ENCODE measurements at regions not wholly inside any gene's neighbourhood (a gene's known extent, or its start where the extent isn't known, plus 50 kb on each side); places are given as distances from the start of the nearest gene placed in this dataset.

GRCh38 chr10:60726257-60726656 is 52.0 kb upstream of the CDK1 start:
- H3K36me3 ChIP-seq (ENCODE audit: control insufficient read depth, insufficient read depth, low read length) = no peaks in the 10 kb centered on the region
- no peak for DNase-seq (ENCODE audit: extremely low read depth in 1 of 4, low spot score in 3 of 4)
- no peak for TF ChIP-seq JUN (IDR thresholded peaks at IDR 0.05; ENCODE audit: borderline replicate concordance, low read depth, low read length)
- TF ChIP-seq JUN (CRISPR knock-in tag; IDR thresholded peaks at IDR 0.05; ENCODE audit: borderline replicate concordance) = no peak
- no peak for TF ChIP-seq SUPT5H (IDR thresholded peaks at IDR 0.05)
- TF ChIP-seq, protein P1, sequence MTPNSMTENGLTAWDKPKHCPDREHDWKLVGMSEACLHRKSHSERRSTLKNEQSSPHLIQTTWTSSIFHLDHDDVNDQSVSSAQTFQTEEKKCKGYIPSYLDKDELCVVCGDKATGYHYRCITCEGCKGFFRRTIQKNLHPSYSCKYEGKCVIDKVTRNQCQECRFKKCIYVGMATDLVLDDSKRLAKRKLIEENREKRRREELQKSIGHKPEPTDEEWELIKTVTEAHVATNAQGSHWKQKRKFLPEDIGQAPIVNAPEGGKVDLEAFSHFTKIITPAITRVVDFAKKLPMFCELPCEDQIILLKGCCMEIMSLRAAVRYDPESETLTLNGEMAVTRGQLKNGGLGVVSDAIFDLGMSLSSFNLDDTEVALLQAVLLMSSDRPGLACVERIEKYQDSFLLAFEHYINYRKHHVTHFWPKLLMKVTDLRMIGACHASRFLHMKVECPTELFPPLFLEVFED (CRISPR knock-in tag; conservative IDR thresholded peaks at IDR 0.05) = no peak
- no peak for TF ChIP-seq POU5F1 (IDR thresholded peaks at IDR 0.05; ENCODE audit: borderline replicate concordance, low read depth, low read length, partially characterized antibody)
- TF ChIP-seq ZNF12 (CRISPR knock-in tag; IDR thresholded peaks at IDR 0.05) = no peak
- TF ChIP-seq, protein P2, sequence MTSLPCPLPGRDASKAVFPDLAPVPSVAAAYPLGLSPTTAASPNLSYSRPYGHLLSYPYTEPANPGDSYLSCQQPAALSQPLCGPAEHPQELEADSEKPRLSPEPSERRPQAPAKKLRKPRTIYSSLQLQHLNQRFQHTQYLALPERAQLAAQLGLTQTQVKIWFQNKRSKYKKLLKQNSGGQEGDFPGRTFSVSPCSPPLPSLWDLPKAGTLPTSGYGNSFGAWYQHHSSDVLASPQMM (CRISPR knock-in tag; IDR thresholded peaks at IDR 0.05) = no peak
- no peak for TF ChIP-seq ZEB2 (IDR thresholded peaks at IDR 0.05)
- no peaks in the 10 kb centered on the region for H4K20me1 ChIP-seq (replicated peaks; ENCODE audit: control insufficient read depth, insufficient read depth, low read length)
- ATAC-seq = no peak
- H2AFZ ChIP-seq (ENCODE audit: low read depth, low read length) = no peak overlapping the region
- POLR2A ChIA-PET = interaction anchor here (1.2 to 2.3 kb wide), 2 partner anchors 52 to 159 kb away, joined by 3 to 5 read pairs; partner anchors contain the start of gene CDK1
- H3K4me1 ChIP-seq (replicated peaks in 1 of 2; ENCODE audit: control insufficient read depth in 2 of 2, insufficient read depth in 2 of 2, low read length in 2 of 2) = no peaks in the 10 kb centered on the region
- BruUV-seq (replicated peaks) = no TSS peak
- no peaks in the 10 kb centered on the region for H3K9me1 ChIP-seq (ENCODE audit: control insufficient read depth, insufficient read depth, low read length)
- H3K27ac ChIP-seq (ENCODE audit: extremely low read depth, low read depth, low read length) = no peak overlapping the region
- H3K4me2 ChIP-seq (ENCODE audit: insufficient read depth, low read length) = no peak overlapping the region
- in situ Hi-C loops (cut with MboI) = no loop called here
- intact Hi-C loops (cut with micrococcal nuclease) = no loop called here
- H3K9me3 ChIP-seq (replicated peaks; ENCODE audit: control insufficient read depth, insufficient read depth, low read depth, low read length) = no peaks in the 10 kb centered on the region
- H3K27me3 ChIP-seq (ENCODE audit: control insufficient read depth in 2 of 2, insufficient read depth in 2 of 2, low read length in 2 of 2) = peaks cover 0 to 3% of the 10 kb centered on the region in 2 experiments; a peak in 2 of 5 replicates
- H3K4me3 ChIP-seq = no peak overlapping the region
- no peak for FAIRE-seq
- no peak overlapping the region for H3K9ac ChIP-seq (ENCODE audit: insufficient read depth in 1 of 2, low read depth in 2 of 2, low read length in 2 of 2)
- H3K79me2 ChIP-seq (ENCODE audit: control insufficient read depth, insufficient read depth, low read length) = no peaks in the 10 kb centered on the region
- CTCF ChIA-PET (ENCODE audit: low intra/inter-chr PET ratio) = no interaction called here
